SH-SY5Y (cell line): ENCODE measurements at regions not wholly inside any gene's neighbourhood (a gene's known extent, or its start where the extent isn't known, plus 50 kb on each side); places are given as distances from the start of the nearest gene placed in this dataset.

Experiments
- GATA2 ChIP-seq: IDR thresholded peaks from 2 replicates; pipeline ENCODE4 v1.6.1; 2011; ENCODE audit warnings: mild to moderate bottlenecking, low read depth, low read length
- GATA3 ChIP-seq: IDR thresholded peaks from 2 replicates; pipeline ENCODE4 v1.6.1; 2011; ENCODE audit warnings: low read depth, mild to moderate bottlenecking, low read length, moderate library complexity

DNA sequence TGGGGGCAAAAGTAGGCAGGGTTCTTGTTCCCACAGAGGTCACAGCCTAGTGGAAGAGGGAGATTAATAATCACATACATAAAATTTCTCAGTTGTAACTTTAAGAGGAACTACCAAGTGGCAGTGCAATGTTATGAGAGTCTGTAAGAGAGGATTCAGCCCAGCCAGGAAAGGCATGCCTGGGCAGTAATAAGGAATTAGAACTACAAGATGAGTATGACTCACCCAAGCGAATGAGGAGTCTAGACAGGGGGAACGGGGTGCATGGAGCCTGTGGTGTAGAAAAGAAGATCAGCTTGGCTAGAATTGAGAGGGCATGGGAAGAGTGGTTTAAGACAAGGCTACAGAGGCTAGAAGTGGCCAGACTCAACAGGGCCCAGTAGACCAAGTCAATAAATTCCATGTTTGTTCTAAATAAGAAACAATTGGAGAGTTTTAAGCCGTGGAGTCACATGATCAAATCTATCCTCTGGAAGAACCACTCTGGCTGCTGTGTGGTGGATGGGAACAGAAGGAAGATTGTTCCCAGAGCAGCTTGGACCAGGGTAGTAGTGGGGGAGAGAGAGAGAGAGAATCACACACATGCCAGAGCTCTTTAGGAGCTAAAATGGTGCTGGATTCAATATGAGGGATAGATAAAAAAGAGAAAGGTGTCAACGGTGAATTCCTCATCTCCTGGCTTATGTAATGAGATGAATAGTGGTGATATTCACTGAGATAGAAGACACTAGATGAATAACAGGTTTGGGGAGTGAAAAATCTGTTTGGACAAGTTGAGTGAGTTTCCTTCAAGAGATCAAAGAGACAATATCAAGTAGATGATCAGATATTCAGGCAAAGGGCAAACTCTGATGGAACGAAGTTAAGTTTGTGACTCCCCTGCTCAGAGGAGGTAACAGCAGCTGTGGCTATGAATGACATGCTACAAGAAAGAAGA, 265.1 kb downstream of the FGFR2 start:
- TF ChIP-seq GATA3 = no peak
- TF ChIP-seq GATA2 = no peak
